GM19463 (cell line): ENCODE measurements at regions not wholly inside any gene's neighbourhood (a gene's known extent, or its start where the extent isn't known, plus 50 kb on each side); places are given as distances from the start of the nearest gene placed in this dataset.
A peak's percentile ranks its signal among the peaks of the same experiment; 100 is the strongest.

Experiments
- ATAC-seq: cut with Tn5 transposase; IDR thresholded peaks from one replicate; pipeline ENCODE4 v1.9.1; 2021; ENCODE audit warnings: mild to moderate bottlenecking, moderate library complexity; ENCODE audit not compliant: unreplicated experiment

DNA sequence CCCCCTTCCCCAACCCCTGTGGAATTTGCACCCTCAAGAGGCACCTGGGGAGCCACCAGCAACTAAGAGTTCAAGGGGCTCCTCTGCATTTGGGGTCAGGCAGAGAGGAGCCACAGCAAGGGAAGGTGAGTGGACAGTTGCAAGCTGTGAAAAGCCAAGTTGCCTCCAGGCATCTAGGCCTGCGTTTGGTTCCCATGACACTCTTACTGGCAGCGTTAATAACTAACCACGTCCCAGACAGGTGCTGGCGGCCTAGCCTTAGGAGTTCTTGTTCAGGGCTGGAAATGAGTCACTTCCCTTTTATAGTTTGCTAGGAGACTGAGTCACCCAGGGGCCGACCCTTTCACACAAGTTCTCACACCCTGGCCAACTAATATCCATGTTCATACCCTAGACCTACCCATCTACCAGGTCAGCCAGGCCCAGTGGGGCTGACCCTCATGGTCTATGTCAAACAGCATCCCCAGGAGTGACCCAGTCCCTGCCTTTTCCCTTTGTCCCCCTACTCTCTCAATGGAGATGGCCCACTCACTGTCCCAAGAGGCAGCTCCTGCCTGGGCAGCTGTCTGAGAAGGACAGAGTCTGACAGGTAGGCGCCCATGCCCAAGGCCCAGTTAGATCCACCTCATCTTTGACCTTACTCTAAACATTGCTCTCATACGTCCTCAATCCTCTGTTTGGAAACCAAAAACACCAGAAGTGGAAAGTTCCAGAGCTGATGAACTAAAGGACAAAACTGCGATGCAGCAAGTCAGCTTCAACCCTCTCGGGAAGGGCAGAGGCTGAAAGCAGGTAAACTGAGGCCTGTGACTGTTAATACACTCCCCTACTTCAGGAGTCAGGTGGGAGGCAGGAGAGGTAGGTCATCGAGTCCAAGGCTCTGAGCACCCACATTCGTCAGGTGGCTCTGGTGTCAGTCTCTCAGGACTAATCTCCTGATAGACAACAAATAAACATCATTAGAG lies 300.6 kb downstream of the SOX9 start:
- peak; percentile 30 for ATAC-seq

GRCh38 chr17:72422204-72422504 lies 301.3 kb downstream of the SOX9 start:
- no peak for ATAC-seq

DNA sequence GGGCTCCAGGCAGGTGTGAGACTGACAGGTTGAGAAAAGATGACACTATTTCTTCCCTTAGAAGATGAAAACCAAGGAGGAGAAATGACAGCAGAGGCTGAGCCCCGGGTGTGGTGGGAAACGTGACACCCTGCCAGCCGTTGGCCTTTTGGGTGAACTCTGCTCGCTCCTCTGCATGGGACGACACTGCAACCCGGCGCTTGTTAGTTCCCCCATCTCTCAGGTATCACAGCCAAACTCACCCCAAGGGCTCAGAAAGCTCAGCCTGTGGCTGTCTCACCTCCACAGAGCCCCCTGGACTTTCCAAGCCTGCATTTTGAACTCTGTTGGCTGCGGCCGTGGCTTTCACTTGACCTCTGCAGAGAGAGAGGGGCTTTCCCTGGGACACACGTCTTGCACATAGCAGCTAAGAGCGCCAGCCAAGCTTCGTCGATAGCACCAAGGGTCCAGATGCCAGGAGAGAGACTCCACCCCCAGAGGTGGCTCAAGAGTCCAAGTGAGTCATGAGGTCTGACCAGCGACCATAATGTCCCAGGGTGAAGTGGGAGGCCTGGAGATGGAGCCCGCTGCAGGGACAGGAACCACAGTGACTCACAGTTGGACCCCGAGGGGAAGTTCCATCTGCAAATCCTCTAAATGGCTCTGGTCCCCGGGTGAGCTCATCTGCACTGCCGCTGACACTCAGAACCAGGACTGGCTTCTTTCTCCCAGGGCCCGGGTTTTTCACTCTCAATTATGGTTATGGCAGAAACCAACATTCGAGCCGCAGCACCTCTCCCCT lies 301.9 kb downstream of the SOX9 start:
- ATAC-seq: peak; percentile 45

DNA sequence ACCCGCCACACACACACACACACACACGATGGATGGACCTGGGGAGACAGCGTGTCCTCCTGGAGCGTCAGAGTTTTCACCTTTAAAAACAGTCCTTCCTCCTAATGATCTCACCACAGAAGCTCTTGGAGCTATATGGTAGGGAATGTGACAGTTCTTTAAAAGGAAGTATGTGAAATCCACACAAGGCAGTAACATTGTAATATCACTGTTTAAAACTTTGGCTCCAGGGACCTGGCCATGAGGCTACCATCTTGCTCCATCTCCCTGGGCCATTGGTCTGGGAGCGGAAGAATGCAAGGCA lies 302.4 kb downstream of the SOX9 start:
- ATAC-seq: no peak

DNA sequence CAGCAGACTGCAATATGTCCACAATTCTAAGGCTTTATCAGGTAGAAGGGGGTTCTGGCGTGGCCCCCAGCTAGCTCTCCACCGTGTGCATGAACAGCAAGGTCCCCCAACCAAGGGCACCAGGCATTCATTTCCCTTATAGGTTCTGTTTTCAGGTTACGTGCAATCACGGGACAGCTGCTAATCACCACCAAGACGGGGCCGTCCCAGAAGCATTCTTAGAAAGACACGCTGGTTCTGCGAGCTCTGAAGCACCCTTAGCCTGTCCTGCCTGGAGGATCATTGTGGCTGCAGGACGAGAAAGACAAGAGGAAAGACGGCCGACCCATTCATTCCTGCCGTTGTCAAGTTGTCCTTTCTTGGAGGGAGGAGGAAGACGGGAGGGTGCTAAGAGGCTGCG lies 302.9 kb downstream of the SOX9 start:
- ATAC-seq: no peak

- ATAC-seq: no peak
Measured at GRCh38 chr17:72424505-72425117, 303.8 kb downstream of the SOX9 start.

- ATAC-seq: no peak
Measured at GRCh38 chr17:72425133-72425793, 304.4 kb downstream of the SOX9 start.

- no peak for ATAC-seq
Measured at GRCh38 chr17:72425794-72426168, 305.0 kb downstream of the SOX9 start.

- ATAC-seq: no peak
Measured at GRCh38 chr17:72426321-72426720, 305.5 kb downstream of the SOX9 start.

- ATAC-seq: no peak
Measured at GRCh38 chr17:72426948-72427760, 306.3 kb downstream of the SOX9 start.

- no peak for ATAC-seq
Measured at GRCh38 chr17:72427761-72428109, 306.9 kb downstream of the SOX9 start.

- ATAC-seq: no peak
Measured at GRCh38 chr17:72429066-72429638, 308.3 kb downstream of the SOX9 start.

DNA sequence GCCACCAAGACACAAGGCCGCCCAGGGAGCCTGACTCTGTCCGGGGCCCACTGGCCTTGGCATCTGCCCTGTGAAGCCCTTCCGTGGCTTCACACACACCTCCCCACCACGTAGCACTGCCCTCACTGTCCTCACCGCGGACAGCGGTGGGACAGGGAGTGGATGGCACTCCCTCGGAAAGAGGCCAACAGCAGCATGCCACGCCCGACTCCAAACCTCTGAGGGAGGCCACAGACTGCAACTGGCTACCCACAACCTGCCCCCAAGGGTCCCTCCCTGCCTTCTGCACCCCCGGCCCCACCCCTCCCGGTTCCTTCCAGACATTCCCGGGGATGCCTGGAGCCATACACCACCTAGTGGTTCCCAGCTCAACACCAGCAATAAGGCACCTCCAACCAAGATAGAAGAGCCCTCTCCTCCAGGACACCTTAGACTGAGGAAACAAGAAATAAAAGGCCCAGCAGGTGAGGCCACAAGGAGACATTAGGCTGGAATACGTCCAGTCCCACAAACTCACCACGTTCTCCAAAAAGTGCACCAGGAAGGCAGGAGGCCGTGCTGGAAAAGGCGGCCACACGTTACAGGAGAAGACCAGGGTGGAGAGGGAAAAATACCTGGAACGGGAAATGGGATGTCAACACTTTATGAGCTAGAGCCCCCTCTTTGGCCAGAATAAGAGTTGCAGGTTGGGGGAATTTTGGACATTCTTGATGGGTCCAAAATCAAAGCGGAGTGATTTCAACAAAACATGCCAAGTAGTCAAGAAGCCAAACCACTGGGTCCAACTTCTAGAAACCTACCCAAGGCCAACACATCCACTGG lies 310.0 kb downstream of the SOX9 start:
- no peak for ATAC-seq

- ATAC-seq: no peak
Measured at GRCh38 chr17:72432143-72432621, 311.4 kb downstream of the SOX9 start.

DNA sequence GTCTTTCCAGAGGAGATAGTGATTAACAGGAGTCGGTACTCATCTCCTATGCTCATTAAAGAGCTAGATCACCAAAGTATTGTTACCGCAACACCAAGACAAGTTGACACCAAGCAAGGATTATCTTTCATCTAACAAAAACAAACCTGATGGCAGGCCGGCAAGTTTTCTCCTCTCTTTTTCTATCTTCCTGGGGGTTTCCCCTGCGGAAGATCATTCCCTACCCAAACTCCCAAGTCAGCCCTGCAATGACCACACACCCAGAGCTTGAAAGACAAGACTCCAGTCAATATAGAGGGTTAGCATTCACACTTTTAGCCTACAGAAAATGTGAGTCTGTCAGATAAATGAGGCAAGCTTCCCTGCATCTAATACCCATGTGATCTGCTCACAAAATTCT lies 312.1 kb downstream of the SOX9 start:
- ATAC-seq: no peak

DNA sequence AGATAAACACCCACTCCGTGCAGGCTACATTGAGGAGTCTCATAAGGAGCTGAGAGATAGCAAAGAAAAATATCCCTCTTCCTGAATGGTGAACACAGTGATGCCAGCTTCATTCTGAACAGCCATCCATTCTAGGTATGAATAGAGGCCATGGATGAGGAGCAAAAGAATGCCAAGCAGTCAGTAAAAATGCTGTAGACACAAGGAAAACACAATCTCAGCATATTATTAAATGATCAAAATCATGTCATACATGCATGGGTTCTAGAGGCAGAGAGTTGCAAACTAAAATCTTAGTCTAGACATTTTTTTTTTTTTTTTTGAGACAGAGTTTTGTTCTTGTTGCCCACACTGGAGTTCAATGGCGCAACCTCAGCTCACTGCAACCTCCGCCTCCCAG lies 313.0 kb downstream of the SOX9 start:
- no peak for ATAC-seq

GRCh38 chr17:72434581-72434980 lies 313.8 kb downstream of the SOX9 start:
- ATAC-seq: no peak

GRCh38 chr17:72434991-72435618 lies 314.3 kb downstream of the SOX9 start:
- ATAC-seq: no peak

DNA sequence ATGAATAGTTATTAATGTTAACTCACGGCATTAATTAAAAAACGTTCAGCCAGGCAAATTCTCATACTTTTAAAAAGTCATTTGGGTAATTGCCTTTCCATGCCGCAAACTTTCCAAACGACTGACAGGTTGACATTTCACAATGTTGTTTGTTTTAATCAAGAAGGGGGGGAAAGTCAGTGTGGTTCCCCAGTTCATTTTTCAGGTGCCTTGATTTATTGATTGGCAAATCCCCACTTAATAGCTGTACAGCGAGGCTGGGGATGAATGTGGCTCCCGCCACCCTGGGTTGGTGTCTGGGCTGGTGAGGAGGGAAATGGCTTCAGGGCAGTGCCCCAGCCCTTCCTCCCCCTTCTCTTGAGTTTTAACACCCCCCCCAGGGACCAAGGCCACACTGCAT lies 318.0 kb downstream of the SOX9 start:
- ATAC-seq: no peak
